ENCODE measurements at regions not wholly inside any gene's neighbourhood (a gene's known extent, or its start where the extent isn't known, plus 50 kb on each side); places are given as distances from the start of the nearest gene placed in this dataset.

DNA sequence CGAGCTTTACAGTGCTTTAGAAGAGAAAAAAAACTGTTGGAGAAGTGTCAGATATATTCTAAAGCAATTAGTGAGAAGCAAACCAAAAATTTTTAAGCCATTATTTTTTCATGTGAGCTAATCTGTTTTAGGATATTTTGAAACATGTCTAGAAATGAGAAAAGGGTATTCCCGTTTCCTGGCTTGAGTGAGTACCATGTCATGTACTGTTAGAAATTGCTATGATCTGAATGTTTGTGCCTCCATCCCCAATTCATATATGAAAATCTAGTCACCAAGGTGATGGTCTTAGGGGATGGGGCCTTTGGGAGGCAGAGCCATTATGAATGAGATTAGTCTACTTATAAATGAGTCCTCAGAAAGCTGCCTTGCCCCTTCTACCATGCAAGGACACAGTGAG lies 493.3 kb upstream of the GCFC2 start:
- no peak for DNase-seq (ENCODE audit: low spot score)
- no peak overlapping the region for H3K4me2 ChIP-seq (ENCODE audit: insufficient read depth, low read length, poor library complexity, severe bottlenecking)
- H2BK15ac ChIP-seq (ENCODE audit: low read length): no peak overlapping the region
- H4K91ac ChIP-seq (ENCODE audit: low read depth, low read length, poor library complexity): no peak overlapping the region
- H3K14ac ChIP-seq (ENCODE audit: low read length): no peak overlapping the region
- H3K27me3 ChIP-seq (ENCODE audit: control insufficient read depth in 3 of 3, insufficient read depth in 3 of 3, low read depth in 1 of 3, low read length in 3 of 3): no peaks in the 10 kb centered on the region
- H3K23ac ChIP-seq (ENCODE audit: low read depth, low read length, poor library complexity): no peak overlapping the region
- H3K9ac ChIP-seq (ENCODE audit: low read depth, low read length, poor library complexity): no peak overlapping the region
- H3K9me3 ChIP-seq (replicated peaks in 1 of 2; ENCODE audit: control insufficient read depth in 2 of 2, insufficient read depth in 1 of 2, low read depth in 1 of 2, low read length in 2 of 2): no peaks in the 10 kb centered on the region
- H4K8ac ChIP-seq (ENCODE audit: low read depth, low read length): no peak overlapping the region
- no peak overlapping the region for H3K18ac ChIP-seq (ENCODE audit: low read length)
- no peak overlapping the region for H3K27ac ChIP-seq (replicated peaks; ENCODE audit: low read length)
- H2AFZ ChIP-seq (ENCODE audit: low read length): no peak overlapping the region
- no peak overlapping the region for H3K4me3 ChIP-seq (ENCODE audit: low read length in 2 of 2)
- no peaks in the 10 kb centered on the region for H3K4me1 ChIP-seq (ENCODE audit: control insufficient read depth in 2 of 2, insufficient read depth in 1 of 2, low read depth in 1 of 2, low read length in 2 of 2)
- no peak overlapping the region for H2BK120ac ChIP-seq (ENCODE audit: low read depth, low read length)
- H3K36me3 ChIP-seq (replicated peaks in 1 of 2; ENCODE audit: control insufficient read depth in 2 of 2, insufficient read depth in 2 of 2, low read length in 2 of 2): no peaks in the 10 kb centered on the region
- no peak overlapping the region for H2AK5ac ChIP-seq (ENCODE audit: low read depth, low read length)
- H2BK12ac ChIP-seq (ENCODE audit: low read length): no peak overlapping the region
- H3K79me1 ChIP-seq (ENCODE audit: low read depth, low read length): no peaks in the 10 kb centered on the region
- WGBS, 2 donors (ENCODE audit: extremely low coverage in 2 of 2, insufficient read length in 2 of 2, insufficient replicate concordance in 1 of 2): no CpG with 5 or more reads among the region's 2 CpGs
- no peak overlapping the region for H3K4ac ChIP-seq (ENCODE audit: low read length)
- no peak overlapping the region for H2BK5ac ChIP-seq (ENCODE audit: low read length)

DNA sequence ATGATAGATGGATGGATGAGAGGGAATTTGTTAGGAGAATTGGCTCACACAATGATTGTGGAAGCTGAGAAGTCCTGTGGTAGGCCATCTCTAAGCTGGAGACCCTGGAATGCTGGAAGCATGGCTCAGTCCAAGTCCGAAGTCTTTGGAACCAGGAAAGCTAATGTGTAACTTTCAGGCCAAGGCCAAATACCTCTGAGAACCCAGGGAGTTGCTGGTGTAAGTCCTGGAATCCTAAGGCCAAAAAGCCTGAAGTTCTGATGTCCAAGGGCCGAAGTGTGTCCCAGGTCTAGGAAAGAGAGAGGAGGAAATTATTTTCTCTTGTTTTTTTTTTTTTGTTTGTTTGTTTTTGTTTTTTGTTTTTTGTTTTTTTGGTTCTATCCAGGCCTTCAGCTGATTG lies 492.2 kb upstream of the GCFC2 start:
- no peak overlapping the region for H4K91ac ChIP-seq (ENCODE audit: low read depth, low read length, poor library complexity)
- WGBS, 2 donors (ENCODE audit: extremely low coverage in 2 of 2, insufficient read length in 2 of 2, insufficient replicate concordance in 1 of 2): no CpG with 5 or more reads among the region's 2 CpGs
- no peak overlapping the region for H3K14ac ChIP-seq (ENCODE audit: low read length)
- H2BK15ac ChIP-seq (ENCODE audit: low read length): no peak overlapping the region
- no peak overlapping the region for H3K18ac ChIP-seq (ENCODE audit: low read length)
- H3K27me3 ChIP-seq (ENCODE audit: control insufficient read depth in 3 of 3, insufficient read depth in 3 of 3, low read depth in 1 of 3, low read length in 3 of 3): no peaks in the 10 kb centered on the region
- no peaks in the 10 kb centered on the region for H3K9me3 ChIP-seq (replicated peaks in 1 of 2; ENCODE audit: control insufficient read depth in 2 of 2, insufficient read depth in 1 of 2, low read depth in 1 of 2, low read length in 2 of 2)
- no peak overlapping the region for H2AK5ac ChIP-seq (ENCODE audit: low read depth, low read length)
- no peaks in the 10 kb centered on the region for H3K36me3 ChIP-seq (replicated peaks in 1 of 2; ENCODE audit: control insufficient read depth in 2 of 2, insufficient read depth in 2 of 2, low read length in 2 of 2)
- H2BK5ac ChIP-seq (ENCODE audit: low read length): no peak overlapping the region
- no peak overlapping the region for H2AFZ ChIP-seq (ENCODE audit: low read length)
- H3K4me2 ChIP-seq (ENCODE audit: insufficient read depth, low read length, poor library complexity, severe bottlenecking): no peak overlapping the region
- H3K4me3 ChIP-seq (ENCODE audit: low read length in 2 of 2): no peak overlapping the region
- H3K79me1 ChIP-seq (ENCODE audit: low read depth, low read length): no peaks in the 10 kb centered on the region
- no peaks in the 10 kb centered on the region for H3K4me1 ChIP-seq (ENCODE audit: control insufficient read depth in 2 of 2, insufficient read depth in 1 of 2, low read depth in 1 of 2, low read length in 2 of 2)
- H3K4ac ChIP-seq (ENCODE audit: low read length): no peak overlapping the region
- no peak for DNase-seq (ENCODE audit: low spot score)
- no peak overlapping the region for H2BK120ac ChIP-seq (ENCODE audit: low read depth, low read length)
- no peak overlapping the region for H3K23ac ChIP-seq (ENCODE audit: low read depth, low read length, poor library complexity)
- H3K27ac ChIP-seq (replicated peaks; ENCODE audit: low read length): no peak overlapping the region
- no peak overlapping the region for H2BK12ac ChIP-seq (ENCODE audit: low read length)
- H3K9ac ChIP-seq (ENCODE audit: low read depth, low read length, poor library complexity): no peak overlapping the region
- H4K8ac ChIP-seq (ENCODE audit: low read depth, low read length): no peak overlapping the region

DNA sequence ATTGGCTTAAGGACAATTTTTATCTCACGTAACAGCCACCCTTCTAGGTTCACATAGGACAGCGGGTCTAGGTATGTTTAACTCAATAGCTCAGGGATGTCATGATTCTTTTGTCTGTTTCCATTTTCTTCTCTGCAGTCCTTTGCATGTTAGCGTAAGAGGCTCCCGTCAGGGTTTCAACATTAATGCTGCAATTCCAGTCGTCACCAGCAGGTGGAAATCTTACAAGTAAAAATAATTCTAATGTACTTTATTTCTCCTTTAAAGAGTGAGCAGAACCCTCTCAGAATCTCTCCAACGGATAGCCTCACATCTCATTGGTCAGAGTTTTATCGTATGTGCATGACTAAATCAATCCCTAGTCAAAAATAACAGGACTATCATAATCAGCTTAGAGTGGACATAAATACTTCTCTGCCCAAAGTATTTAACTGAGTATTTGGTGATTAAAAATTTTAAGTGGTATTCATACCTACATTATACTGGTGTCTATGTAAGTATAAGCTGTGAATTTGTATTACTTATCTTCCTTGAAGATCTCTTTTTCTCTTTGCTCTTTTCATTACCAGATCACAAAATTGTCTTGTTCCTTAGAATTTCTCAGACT lies 487.2 kb upstream of the GCFC2 start:
- DNase-seq (ENCODE audit: low spot score): peak; percentile 64
- no peaks in the 10 kb centered on the region for H3K4me1 ChIP-seq (ENCODE audit: control insufficient read depth in 2 of 2, insufficient read depth in 1 of 2, low read depth in 1 of 2, low read length in 2 of 2)
- H2BK120ac ChIP-seq (ENCODE audit: low read depth, low read length): no peak overlapping the region
- no peak overlapping the region for H3K23ac ChIP-seq (ENCODE audit: low read depth, low read length, poor library complexity)
- no peak overlapping the region for H2BK12ac ChIP-seq (ENCODE audit: low read length)
- no peak overlapping the region for H3K4ac ChIP-seq (ENCODE audit: low read length)
- no peak overlapping the region for H3K9ac ChIP-seq (ENCODE audit: low read depth, low read length, poor library complexity)
- H2BK15ac ChIP-seq (ENCODE audit: low read length): no peak overlapping the region
- H3K27ac ChIP-seq (replicated peaks; ENCODE audit: low read length): no peak overlapping the region
- H2AFZ ChIP-seq (ENCODE audit: low read length): peak overlapping the region; percentile 25
- no peak overlapping the region for H4K91ac ChIP-seq (ENCODE audit: low read depth, low read length, poor library complexity)
- H3K18ac ChIP-seq (ENCODE audit: low read length): no peak overlapping the region
- no peak overlapping the region for H2AK5ac ChIP-seq (ENCODE audit: low read depth, low read length)
- no peak overlapping the region for H3K14ac ChIP-seq (ENCODE audit: low read length)
- no CpG with 5 or more reads among the region's 7 CpGs for WGBS, 2 donors (ENCODE audit: extremely low coverage in 2 of 2, insufficient read length in 2 of 2, insufficient replicate concordance in 1 of 2)
- no peaks in the 10 kb centered on the region for H3K9me3 ChIP-seq (replicated peaks in 1 of 2; ENCODE audit: control insufficient read depth in 2 of 2, insufficient read depth in 1 of 2, low read depth in 1 of 2, low read length in 2 of 2)
- H3K4me3 ChIP-seq (ENCODE audit: low read length in 2 of 2): no peak overlapping the region
- H3K27me3 ChIP-seq (ENCODE audit: control insufficient read depth in 3 of 3, insufficient read depth in 3 of 3, low read depth in 1 of 3, low read length in 3 of 3): no peaks in the 10 kb centered on the region
- H3K4me2 ChIP-seq (ENCODE audit: insufficient read depth, low read length, poor library complexity, severe bottlenecking): no peak overlapping the region
- H3K79me1 ChIP-seq (ENCODE audit: low read depth, low read length): no peaks in the 10 kb centered on the region
- H4K8ac ChIP-seq (ENCODE audit: low read depth, low read length): no peak overlapping the region
- H3K36me3 ChIP-seq (replicated peaks in 1 of 2; ENCODE audit: control insufficient read depth in 2 of 2, insufficient read depth in 2 of 2, low read length in 2 of 2): no peaks in the 10 kb centered on the region
- H2BK5ac ChIP-seq (ENCODE audit: low read length): no peak overlapping the region

DNA sequence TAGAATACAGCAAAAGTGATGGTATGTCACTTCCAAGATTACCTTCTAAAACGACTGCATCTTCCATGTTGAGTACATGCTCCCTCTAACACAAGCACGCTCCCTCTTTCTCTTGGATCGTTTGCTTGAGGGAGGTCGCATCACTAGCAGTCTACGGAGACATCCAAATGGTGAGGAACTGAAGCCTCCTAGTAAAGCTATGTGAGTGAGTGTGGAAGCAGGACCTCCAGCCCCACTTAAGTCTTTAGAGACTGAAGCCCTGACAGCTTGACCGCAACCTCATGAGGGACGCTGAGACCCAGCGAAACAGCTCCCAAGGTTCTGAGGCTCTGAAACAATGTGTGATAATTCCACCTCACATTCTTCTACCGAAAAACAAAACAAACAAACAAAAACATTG lies 486.7 kb upstream of the GCFC2 start:
- Histone ChIP-seq H3K9me3 (replicated peaks in 1 of 2; ENCODE audit: control insufficient read depth in 2 of 2, insufficient read depth in 1 of 2, low read depth in 1 of 2, low read length in 2 of 2) (no peaks in the 10 kb centered on the region), H3K27me3 (ENCODE audit: control insufficient read depth in 3 of 3, insufficient read depth in 3 of 3, low read depth in 1 of 3, low read length in 3 of 3) (no peaks in the 10 kb centered on the region), H3K18ac (ENCODE audit: low read length) (no peak overlapping the region), H2AK5ac (ENCODE audit: low read depth, low read length) (no peak overlapping the region), H3K4ac (ENCODE audit: low read length) (no peak overlapping the region), H2AFZ (ENCODE audit: low read length) (peak overlapping the region; percentile 25), H4K8ac (ENCODE audit: low read depth, low read length) (no peak overlapping the region), H3K36me3 (replicated peaks in 1 of 2; ENCODE audit: control insufficient read depth in 2 of 2, insufficient read depth in 2 of 2, low read length in 2 of 2) (no peaks in the 10 kb centered on the region), H3K23ac (ENCODE audit: low read depth, low read length, poor library complexity) (no peak overlapping the region), H3K14ac (ENCODE audit: low read length) (no peak overlapping the region), H3K4me2 (ENCODE audit: insufficient read depth, low read length, poor library complexity, severe bottlenecking) (no peak overlapping the region), H2BK12ac (ENCODE audit: low read length) (no peak overlapping the region), H3K4me1 (ENCODE audit: control insufficient read depth in 2 of 2, insufficient read depth in 1 of 2, low read depth in 1 of 2, low read length in 2 of 2) (no peaks in the 10 kb centered on the region), H3K9ac (ENCODE audit: low read depth, low read length, poor library complexity) (no peak overlapping the region), H2BK120ac (ENCODE audit: low read depth, low read length) (no peak overlapping the region), H2BK15ac (ENCODE audit: low read length) (no peak overlapping the region), H4K91ac (ENCODE audit: low read depth, low read length, poor library complexity) (no peak overlapping the region), H3K4me3 (ENCODE audit: low read length in 2 of 2) (no peak overlapping the region), H2BK5ac (ENCODE audit: low read length) (no peak overlapping the region), H3K27ac (replicated peaks; ENCODE audit: low read length) (no peak overlapping the region), H3K79me1 (ENCODE audit: low read depth, low read length) (no peaks in the 10 kb centered on the region)
- no CpG with 5 or more reads among the region's 9 CpGs for WGBS, 2 donors (ENCODE audit: extremely low coverage in 2 of 2, insufficient read length in 2 of 2, insufficient replicate concordance in 1 of 2)
- no peak for DNase-seq (ENCODE audit: low spot score)

Measured in neuronal stem cell (in vitro differentiated cells).